ENCODE measurements at regions not wholly inside any gene's neighbourhood (a gene's known extent, or its start where the extent isn't known, plus 50 kb on each side); places are given as distances from the start of the nearest gene placed in this dataset.

DNA sequence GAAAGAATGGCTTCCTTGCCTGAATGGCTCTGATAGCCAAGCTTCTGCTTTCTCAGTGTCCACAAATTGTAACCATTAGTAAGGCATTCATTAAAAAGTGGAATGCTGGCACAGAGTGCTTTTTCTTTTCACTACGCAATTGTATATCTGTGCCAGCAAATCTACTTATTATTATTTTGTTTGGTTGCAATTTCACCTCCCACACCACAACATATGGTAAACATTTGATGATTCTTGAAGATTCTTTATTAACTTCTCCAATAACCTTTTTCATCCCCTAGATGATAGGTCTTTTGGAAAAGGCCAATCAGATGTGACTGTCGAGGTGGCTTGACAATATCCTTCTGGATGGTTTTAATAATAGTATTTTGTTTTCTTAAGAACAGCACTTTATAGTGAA, 234.1 kb downstream of the TMEM38B start:
- DNase-seq: no peak

DNA sequence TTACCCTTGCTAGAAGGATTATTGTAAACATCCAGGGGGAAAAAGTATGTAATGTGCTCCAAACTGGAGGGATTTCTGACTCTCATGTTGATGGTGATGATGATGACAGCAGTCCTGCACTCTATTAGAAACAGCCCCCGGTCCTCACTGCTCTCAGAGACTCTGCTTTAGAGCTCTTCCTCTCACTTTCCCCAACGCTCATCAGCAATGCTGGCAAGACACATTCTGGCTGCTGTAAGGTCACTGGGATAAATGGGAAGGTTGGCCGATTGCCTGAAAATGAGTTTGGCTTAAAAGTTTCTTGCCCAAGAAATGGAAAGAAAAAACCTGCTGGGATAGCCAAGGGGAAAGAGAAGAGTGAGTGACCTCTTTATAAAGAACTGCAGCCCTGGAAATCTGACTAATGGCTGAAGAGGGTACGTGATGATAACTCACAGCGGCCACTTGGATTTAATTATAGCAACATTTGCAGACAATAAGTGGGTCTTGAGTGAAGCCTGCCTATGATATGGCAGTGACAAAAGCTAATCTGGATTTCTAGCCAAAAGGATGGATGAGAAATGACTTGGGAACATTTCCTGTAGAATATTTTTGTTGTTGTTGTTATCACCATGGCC, 235.8 kb downstream of the TMEM38B start:
- no peak for DNase-seq

DNA sequence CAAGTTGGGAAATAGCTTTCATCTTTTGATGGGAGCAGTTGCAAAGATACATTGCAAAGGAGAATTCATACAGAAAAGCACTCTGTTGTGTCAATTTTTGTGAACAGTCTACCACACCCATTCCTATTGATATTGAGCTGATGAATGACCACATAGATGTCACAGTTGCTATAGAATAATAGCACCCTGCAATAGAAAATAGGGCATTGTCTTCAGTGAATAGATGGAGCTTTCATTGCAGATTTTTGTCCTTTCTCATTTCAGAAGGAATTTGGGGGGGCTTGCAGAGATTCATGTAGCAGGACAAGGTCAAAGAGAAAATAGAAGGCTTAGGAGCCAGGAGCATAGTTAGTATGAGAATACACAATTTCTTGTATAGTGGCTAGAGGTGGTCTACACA, 237.9 kb downstream of the TMEM38B start:
- no peak for DNase-seq

DNA sequence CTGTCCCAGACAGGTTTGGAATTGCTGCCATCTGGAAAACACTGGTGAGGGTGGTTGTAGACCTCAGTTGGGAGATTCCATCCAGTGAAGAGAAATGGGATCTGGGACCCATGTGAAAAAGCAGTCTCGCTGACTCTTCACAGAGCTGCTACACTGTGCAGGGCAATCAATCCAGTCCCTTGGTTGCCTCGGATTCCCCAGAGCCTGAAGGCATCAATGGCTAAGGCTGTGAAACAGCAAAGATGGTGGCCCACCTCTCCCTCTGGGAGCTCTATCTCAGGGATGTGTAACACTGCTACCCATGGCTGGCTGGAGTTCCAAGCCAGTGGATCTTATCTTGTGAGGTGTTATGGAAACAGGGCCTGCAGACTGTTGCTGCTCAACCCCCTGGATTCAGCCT, 256.1 kb downstream of the TMEM38B start:
- no peak for DNase-seq

DNA sequence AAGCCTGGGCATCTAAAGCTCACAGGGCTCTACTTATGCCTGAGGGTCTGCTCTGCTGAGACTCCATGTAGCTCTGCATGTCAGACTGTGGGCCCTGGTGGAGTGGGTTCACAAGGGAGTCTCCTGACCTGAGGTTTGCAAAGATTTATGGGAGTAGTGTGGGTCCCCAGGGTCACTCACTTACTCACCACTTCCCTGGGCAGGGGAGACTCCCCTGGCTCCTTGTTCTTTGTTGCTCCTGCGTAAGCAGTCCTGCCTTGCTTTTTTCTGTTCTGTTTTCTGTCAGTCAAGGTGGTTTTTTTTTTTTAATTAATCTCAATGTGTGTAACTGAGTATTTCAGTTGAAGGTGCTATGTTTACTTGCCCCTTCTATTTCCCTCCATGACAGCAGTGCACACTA, 256.6 kb downstream of the TMEM38B start:
- DNase-seq: no peak

DNA sequence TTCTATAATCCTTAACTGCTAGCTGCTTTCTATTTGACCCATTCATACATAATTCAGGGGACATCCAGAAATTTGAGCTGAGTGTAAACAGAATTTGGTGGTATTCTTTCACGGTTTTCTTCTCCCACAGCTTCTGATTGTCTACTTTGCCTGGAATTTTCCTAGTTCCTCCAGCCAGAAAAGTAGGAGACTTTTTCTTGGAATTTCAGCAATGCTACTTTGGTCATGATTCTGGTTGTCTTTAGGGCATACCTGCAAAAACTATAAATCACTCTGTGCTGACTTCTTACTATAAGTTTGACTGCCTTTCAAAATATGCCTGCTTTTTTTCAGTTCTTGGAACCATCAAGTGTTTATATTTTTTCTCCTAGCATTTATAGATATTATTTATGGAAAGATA, 260.2 kb downstream of the TMEM38B start:
- no peak for DNase-seq

DNA sequence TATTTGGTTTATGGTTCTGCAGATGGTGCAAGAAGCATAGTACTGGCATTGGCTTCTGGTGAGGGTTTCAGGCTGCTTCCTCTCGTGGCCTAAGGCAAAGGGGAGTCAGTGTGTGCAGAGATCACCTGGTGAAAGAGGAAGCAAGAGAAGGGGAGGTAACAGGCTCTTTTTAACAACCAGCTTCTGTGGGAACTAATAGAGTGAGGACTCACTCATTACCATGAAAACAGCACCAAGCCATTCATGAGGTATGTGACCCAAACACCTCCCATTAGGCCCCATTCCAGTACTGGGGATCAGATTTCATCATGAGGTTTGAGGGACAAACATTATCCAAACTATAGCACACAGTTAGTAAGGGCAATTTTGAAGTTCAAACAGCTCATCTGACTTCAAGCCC, 263.5 kb downstream of the TMEM38B start:
- DNase-seq: no peak

DNA sequence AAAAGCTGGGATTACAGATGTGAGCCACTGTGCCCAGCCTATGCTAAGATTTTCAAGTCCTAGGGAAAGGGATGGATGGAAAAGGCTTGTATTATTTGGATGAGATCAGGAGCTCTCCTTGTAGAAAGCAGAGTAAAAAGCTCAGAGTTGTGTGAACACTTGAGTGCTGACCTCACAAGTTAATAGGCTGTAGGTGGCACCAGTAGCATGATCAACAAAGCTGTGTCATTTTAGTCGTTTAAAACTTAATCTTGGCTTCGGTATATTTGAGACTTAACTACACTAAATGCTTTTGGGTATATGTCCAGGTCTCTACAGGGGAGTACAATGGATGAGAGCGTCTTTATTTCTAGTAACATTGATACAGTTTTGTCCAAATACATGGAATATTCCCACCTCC, 264.2 kb downstream of the TMEM38B start:
- DNase-seq: no peak

DNA sequence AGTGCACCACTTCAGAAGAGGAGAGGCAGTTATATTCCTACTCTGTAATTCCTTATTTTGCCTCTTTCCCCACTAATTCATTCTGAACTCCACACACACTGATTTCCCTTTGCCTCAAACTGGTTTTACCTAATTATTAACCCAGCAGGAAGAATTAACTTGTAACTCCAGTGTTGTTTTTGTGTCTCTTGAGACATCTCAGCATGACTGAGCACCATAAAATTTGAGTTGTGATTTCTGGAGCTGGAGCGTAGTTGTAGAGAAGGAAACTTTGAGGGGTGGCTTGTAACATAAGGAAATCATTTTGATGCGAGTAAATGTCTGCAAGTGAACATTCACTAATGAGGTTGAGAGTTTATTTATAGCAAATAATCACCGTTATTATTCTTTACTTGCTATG, 265.2 kb downstream of the TMEM38B start:
- no peak for DNase-seq

DNA sequence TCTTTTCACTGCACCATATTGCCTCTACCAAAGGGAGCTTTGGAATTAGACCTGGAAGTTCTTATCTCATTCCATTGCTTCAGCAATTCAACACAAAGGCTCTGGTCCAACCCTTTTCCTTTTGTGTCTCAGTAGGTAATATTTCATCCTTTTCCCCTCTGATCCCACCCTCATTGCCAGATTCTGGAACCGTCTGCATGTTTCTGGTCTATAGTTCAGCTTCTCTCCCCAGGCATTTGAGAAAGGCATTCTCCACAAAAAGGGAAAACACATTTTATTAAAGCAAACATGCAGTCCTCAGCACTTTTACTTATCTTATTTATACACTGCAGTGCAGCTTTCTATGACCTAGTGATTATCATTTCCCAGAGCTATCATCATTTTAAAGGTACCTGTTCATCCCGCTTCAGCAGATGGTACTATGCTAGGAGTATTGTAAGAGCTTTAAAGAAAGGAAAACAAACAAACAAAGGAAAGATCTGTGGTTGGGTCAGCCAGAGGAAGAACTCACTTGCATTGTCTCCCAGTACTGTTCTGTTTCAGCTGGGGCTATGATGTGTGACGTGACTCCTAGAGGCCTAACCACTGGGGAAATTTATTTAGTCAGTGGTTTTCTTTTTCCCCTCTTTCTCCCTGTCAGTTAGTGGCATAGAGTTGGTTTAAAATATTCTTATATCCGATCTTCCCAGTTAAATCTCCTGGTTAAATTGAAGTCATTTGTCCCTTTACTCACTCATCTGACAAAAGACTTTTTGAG, 269.2 kb downstream of the TMEM38B start:
- DNase-seq: no peak

DNA sequence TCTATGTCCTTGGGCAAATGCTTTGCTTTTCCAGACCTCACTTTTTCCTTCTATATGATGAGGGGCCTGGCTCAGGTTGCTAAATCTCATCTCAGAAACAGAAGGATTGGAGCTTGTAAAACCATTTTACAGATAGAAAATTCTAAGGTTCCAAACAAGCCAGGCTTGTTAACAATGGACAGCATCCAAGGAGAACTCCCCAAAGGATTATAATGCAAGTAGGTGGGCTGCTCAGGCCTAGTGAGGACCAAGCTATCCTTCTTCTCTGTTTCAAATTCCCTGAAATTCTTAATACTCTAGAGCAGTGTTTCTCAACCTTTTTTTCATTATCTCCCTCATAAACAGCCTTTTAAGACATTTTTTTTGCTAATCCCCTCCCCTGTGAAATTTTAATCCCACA, 269.8 kb downstream of the TMEM38B start:
- no peak for DNase-seq

DNA sequence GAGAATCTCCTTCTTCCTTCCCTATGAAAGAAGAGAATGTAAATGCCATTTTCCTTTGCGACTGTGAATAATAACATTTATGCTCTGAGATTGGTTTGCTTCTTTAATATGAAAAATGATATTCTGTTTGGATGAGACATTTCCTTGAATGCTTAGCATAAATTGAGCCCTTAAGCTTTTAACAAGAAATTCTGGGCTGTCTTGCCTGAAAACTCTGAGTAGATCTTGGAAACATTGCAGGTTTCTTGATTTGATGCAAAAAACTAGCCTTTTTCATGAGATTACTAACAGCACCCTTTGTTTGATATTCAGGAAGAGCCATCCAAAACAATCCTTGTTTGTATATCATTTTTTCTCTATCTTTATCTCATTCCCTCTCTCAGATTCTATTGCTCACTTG, 272.5 kb downstream of the TMEM38B start:
- DNase-seq: no peak

DNA sequence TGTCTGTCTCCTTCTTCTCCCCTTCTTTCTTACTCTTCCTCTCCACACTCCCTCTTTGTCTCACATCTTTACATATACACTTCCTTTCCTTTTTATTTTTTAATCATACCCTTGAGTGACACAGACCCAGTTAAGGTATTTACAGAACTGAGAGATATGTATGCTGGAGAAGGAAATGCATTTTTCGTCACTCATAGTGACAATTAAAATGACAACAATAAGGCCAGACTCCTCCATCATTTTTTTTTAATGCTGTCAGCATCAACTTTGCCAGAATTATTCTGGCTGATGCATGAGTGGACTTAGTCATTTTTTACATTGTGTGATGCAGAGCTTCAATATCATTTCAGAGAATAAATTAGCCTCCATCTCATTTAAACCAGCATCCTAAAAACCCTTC, 272.9 kb downstream of the TMEM38B start:
- DNase-seq: no peak

DNA sequence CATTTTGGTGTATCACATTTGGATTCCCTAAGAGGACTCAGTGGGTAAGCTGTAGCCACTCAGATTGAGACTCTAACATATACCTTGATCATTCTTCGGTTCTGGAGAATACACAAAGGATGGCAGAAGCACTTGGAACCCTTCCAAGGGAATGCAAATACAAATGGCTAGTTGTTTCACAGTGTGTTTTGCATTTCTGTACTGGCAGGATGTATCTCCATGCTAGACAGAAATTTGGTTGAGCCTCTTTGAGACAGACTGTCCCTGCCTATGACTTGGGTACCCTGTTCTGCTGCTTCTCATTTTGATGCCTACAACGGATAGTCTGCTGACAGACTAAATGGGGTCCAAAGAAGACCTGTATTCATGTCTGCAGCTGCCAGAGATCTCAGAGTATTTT, 273.5 kb downstream of the TMEM38B start:
- no peak for DNase-seq

DNA sequence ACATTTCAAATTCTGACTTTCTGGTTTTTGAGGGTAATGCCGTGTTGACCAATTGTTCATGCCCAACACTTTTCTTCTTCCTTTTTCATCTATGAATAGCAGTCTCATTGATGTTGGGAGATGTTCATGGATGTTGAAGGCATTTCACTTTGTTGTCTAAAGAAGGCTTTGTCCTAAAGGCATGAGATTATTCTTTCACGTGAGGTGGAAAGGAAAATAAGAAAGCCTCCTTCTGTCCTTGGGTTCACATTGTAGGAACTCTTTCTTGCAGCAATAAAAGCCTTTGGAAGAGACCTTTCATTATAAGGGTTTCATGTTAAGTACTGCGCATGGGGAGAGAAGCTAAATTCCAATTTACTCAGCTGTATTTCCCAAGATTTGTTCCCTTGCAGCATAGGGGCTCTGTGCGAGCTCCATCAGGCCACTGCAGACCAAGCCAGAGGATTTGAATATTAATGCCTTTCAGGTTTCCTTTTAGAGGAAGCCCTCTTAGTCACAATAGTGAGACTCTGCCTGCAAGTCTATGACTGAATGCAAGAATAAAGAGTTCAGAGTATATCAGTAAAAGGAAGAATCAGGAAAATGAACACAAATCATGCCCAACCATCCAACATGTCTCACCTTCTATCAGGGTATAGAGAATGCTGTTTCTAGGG, 274.6 kb downstream of the TMEM38B start:
- no peak for DNase-seq

DNA sequence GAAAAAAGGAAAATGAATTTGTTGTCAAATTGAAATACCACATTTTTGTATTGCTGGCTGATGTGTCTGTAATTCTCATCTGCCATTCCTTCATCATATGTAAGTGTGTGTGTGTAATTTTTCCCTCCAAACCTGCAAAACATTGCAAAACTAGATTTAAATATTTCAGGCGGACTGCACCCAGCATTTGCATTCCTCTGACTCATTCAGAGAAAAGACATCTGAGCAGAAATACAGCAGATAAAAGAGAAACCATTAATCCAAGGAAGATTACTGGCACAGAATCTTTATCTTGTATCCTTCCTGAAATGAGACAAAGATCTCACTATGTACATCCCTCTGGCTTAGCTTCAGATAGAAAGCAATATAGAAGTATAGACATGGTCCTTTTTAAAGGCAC, 275.3 kb downstream of the TMEM38B start:
- DNase-seq: no peak

DNA sequence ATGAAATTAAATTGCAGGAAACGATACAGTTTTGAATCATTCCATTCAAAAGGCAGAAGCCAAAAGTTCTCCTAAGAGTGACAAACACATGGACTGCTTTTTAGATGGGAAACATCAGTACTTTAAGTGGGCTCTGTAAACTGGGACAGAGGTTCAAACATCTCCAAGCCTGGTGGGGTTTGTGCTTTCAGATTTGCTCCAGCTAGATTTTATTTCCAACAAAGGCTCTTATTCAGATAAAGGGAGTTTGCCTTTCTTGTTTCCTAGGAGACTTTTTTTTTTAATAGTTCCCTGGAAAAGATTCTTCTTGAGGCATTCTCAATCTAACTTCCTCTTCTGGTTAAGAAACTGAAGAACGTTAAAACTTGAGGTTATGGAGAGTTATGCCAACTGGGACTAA, 277.6 kb downstream of the TMEM38B start:
- DNase-seq: no peak

DNA sequence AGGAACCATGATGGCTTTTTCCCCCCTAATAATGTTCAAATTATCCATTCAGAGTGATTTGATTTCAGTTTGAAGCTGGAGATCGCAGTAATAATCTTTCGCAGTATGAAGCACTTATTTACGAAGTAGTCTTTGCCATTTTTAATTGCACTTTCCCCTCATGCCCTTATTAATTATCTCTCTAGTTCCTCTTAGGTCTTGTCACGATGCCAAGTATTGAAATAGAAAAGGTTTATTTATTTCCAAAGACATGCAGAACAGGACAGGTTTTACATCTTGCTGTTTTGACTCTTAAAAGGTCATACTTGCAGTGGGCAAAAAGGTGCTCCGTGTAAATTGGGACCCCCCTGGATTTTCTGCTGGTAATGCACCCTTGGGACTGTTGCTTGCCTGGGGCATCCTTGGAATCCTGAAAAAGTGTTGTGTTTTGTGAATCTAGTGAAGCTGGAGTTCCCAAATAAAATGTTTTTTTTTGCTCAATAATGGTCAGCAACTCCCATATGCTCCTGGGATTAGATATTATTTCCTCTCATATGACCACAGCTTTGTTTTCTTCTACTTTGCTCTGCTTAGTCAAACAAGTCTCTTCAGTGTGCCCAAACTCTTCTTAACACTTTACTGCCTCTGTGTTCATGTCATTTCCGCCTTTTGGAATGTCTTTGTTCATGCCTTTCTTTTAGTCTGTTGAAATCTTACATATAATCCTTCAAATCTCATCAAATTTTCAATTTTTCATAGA, 278.3 kb downstream of the TMEM38B start:
- DNase-seq: no peak

DNA sequence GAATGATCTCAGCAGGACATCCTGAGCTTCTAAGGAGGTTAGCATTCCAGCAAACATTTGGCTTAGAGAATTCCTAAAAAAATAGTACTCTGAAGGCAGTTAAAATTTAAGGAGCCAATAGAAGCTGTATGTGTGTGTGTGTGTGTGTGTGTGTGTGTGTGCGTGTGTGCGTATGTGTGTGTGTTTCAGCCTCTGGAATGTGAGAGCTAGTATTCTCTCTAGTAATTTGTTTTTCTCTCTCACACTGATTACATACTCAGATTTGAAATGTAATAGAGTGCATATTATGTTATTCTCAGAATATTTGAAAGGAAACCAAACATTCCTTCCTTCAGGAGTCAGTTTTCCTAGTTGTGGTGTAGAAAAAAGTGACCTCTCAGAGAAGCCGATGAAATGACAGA, 279.6 kb downstream of the TMEM38B start:
- DNase-seq: no peak

DNA sequence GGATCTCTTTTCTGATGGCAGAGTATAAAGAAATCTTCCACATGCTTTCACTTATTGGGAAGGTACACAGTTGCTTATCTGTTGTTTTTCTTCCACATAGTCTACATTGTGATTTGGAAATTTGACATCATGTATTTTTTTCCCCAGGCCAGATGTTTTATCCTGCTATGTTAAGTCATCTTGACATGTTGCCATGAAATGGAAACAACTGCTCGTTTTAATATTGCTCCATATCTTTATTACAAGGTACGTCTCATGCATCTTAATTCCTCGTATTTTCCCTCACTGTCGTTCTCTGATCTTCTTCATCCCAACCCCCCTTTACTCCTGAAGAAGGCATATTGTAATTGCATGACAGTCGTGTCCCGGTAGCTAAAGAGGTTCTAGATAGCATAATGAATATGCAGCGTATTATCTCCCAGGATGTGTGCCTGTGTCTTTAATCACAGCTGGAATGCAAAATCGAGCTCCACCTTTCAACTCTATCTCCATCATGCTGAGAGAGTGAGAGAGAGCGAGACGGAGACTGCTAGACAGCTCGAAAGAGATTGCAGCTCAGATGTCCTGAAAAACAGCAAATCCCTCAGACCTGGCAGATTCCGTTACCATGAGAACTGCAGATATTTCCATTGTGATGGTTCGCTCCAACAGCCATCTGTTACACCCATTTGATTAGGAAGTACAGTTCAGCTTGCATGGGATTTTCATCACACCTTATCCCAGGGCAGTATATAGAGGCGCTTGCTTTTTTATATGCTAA, 281.7 kb downstream of the TMEM38B start:
- no peak for DNase-seq

DNA sequence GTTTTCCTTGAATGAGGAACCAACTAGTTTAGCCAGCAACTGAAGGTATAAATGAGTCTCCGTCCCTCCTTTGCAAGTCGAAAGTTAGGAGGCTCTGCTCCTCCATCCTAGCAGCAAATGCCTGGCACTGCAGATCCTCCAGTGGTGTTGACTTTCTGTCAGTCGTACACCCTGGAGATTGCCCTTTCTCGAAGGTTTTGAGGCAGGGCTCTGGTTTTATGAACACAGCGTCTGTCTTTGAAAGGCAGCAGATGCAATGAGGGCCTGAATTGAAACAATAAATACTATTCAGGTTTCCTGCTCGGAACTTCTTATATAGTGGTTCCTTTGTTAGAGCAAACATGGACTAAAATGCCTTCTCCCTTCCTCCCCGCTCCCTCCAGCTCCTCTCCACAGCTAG, 284.0 kb downstream of the TMEM38B start:
- no peak for DNase-seq

DNA sequence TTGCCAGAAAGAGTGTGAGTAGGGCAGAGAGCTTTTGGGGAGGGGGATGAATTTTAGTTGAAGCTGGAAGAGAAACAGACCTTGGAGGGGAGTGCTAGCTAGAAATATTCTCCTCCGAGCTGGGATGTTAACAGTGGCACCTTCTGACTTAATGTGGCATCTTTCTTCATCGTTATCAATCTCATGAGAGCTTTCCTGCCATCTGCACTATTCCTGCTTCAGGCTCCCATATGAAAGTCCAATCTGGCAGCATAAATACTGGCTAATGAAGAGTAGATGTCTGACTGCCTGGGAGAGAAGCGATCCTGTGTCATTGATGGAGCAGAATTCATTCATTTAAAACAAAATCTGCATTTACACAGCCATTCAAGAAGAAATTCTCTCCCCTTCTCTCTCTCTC, 284.5 kb downstream of the TMEM38B start:
- no peak for DNase-seq

DNA sequence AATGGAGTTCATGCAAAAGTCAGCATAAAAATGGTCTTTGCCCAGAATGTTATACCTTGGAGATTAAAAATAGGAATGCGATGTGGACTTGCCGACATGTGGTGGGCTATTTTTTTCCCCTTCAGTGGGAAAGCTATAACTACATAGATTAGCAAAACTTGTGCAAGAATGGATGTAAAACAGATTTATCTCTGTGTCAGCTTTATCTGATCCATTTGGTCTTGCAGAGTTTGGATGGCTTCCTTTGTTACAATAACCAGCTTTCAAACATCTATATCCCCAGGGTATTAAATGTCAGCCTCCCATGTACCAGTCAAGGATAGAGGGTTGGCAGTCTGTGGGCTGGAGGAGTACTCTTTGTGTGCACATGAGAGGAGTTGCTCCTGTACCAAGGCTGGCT, 284.9 kb downstream of the TMEM38B start:
- no peak for DNase-seq
